ENCODE measurements at regions not wholly inside any gene's neighbourhood (a gene's known extent, or its start where the extent isn't known, plus 50 kb on each side); places are given as distances from the start of the nearest gene placed in this dataset.

GRCh38 chr11:22491555-22492225 is 133.9 kb downstream of the FANCF start:
- in situ Hi-C loops (cut with MboI) (no loop called here), intact Hi-C loops (cut with micrococcal nuclease; ENCODE audit: unreplicated experiment) (no loop called here)
- CTCF ChIA-PET = no interaction called here
- no TSS peak for BruUV-seq (replicated peaks)
- DNase-seq (ENCODE audit: low read depth, low spot score) (no peak), ATAC-seq (no peak), FAIRE-seq (no peak)
- Histone ChIP-seq H3K36me3 (ENCODE audit: control insufficient read depth in 2 of 2, insufficient read depth in 2 of 2, low read length in 1 of 2) (no peaks in the 10 kb centered on the region), H3K4me2 (ENCODE audit: control insufficient read depth, insufficient read depth) (no peak overlapping the region), H2AFZ (ENCODE audit: control insufficient read depth, low read depth, low read length) (no peak overlapping the region), H3K27me3 (replicated peaks in 1 of 2; ENCODE audit: control insufficient read depth in 2 of 2, insufficient read depth in 2 of 2, low read length in 1 of 2) (no peaks in the 10 kb centered on the region; a peak in 1 of 4 replicates), H3K9me3 (replicated peaks; ENCODE audit: control insufficient read depth, insufficient read depth, low read length) (no peaks in the 10 kb centered on the region), H3K9ac (ENCODE audit: control insufficient read depth, insufficient read depth, low read length) (no peak overlapping the region), H3K79me2 (ENCODE audit: control insufficient read depth, insufficient read depth, low read length) (no peaks in the 10 kb centered on the region), H4K20me1 (ENCODE audit: control insufficient read depth, insufficient read depth) (no peaks in the 10 kb centered on the region), H3K4me1 (ENCODE audit: control insufficient read depth, insufficient read depth, low read length) (no peaks in the 10 kb centered on the region), H3K27ac (ENCODE audit: control insufficient read depth, insufficient read depth) (no peak overlapping the region), H3K4me3 (no peak overlapping the region)
- RAD21 ChIA-PET (ENCODE audit: unreplicated experiment) = interaction anchor here (0.6 kb wide), 1 partner anchor 151 kb away, joined by 3 read pairs; no protein-coding TSS in a partner anchor
- TF ChIP-seq MTA2 (IDR thresholded peaks at IDR 0.05; ENCODE audit: low read depth) = no peak
- TF ChIP-seq CUX1 (IDR thresholded peaks at IDR 0.05; ENCODE audit: insufficient replicate concordance, low read depth, low read length) = no peak
- no peak for TF ChIP-seq ATF7 (IDR thresholded peaks at IDR 0.05; ENCODE audit: low read depth)
- TF ChIP-seq PAX8 (IDR thresholded peaks at IDR 0.05) = no peak
- TF ChIP-seq JUND (IDR thresholded peaks at IDR 0.05; ENCODE audit: low read depth, low read length) = no peak
- TF ChIP-seq RUNX3 (IDR thresholded peaks at IDR 0.05; ENCODE audit: low read length) = no peak
- TF ChIP-seq SUPT20H (IDR thresholded peaks at IDR 0.05; ENCODE audit: borderline replicate concordance, control insufficient read depth, low read depth, low read length) = no peak
- TF ChIP-seq ESRRA (IDR thresholded peaks at IDR 0.05; ENCODE audit: low read length) = no peak
- TF ChIP-seq FOS (IDR thresholded peaks at IDR 0.05; ENCODE audit: borderline replicate concordance, extremely low read depth, insufficient read length) = no peak
- no peak for TF ChIP-seq KAT2A (conservative IDR thresholded peaks at IDR 0.05; ENCODE audit: control insufficient read depth, low read depth, low read length)
- TF ChIP-seq NBN (IDR thresholded peaks at IDR 0.05) = no peak
- TF ChIP-seq ZNF622 (IDR thresholded peaks at IDR 0.05) = no peak
- TF ChIP-seq BCL3 (IDR thresholded peaks at IDR 0.05; ENCODE audit: borderline replicate concordance, insufficient read depth, low read depth, low read length, poor library complexity, severe bottlenecking) = no peak
- TF ChIP-seq ZBTB33 (IDR thresholded peaks at IDR 0.05) = no peak
- POLR2A ChIA-PET = no interaction called here
- SMC1A ChIA-PET (ENCODE audit: uncharacterized antibody, unreplicated experiment) = interaction anchor here (1.1 kb wide), 1 partner anchor 46 kb away, joined by 3 read pairs; no protein-coding TSS in a partner anchor
- whole genome bisulfite sequencing (ENCODE audit: insufficient coverage, insufficient replicate concordance, low lambda C conversion rate, missing lambda C conversion rate) = 50% methylated on average over 16 of the region's 16 CpGs
